Smooth muscle cell (in vitro differentiated cells): ENCODE measurements at regions not wholly inside any gene's neighbourhood (a gene's known extent, or its start where the extent isn't known, plus 50 kb on each side); places are given as distances from the start of the nearest gene placed in this dataset.

Experiments used
- DNase-seq: peaks from one replicate; lab custom pipeline; 2025; ENCODE audit not compliant: unreplicated experiment; lab: John Stamatoyannopoulos, UW
- H2AFZ ChIP-seq: fragments of 200-600 bp; sonication (generic); 2 replicates; pipeline ENCODE4 v1.6.0; 2016; ENCODE audit warnings: antibody characterized with exemption, low read depth, mild to moderate bottlenecking
- H3F3A ChIP-seq: fragments of 200-600 bp; sonication (generic); 2 replicates; pipeline ENCODE4 v1.6.0; 2017; ENCODE audit warnings: antibody characterized with exemption, low read depth
- H3K27ac ChIP-seq: fragments of 200-600 bp; sonication (generic); 2 replicates; pipeline ENCODE4 v1.5.1; 2016; ENCODE audit warnings: low read depth, mild to moderate bottlenecking
- H3K27me3 ChIP-seq: fragments of 200-600 bp; sonication (generic); 2 replicates; pipeline ENCODE4 v1.6.1; 2016; ENCODE audit warnings: low read depth, mild to moderate bottlenecking
- H3K36me3 ChIP-seq: fragments of 200-600 bp; sonication (generic); 2 replicates; pipeline ENCODE4 v1.5.1; 2016; ENCODE audit warnings: low read depth
- H3K4me1 ChIP-seq: fragments of 200-600 bp; sonication (generic); 2 replicates; pipeline ENCODE4 v1.5.1; 2016; ENCODE audit warnings: low read depth
- H3K4me2 ChIP-seq: fragments of 200-600 bp; sonication (generic); 2 replicates; pipeline ENCODE4 v1.6.0; 2016; ENCODE audit warnings: mild to moderate bottlenecking
- H3K4me3 ChIP-seq: fragments of 200-600 bp; sonication (generic); 2 replicates; pipeline ENCODE4 v1.5.1; 2016; ENCODE audit warnings: mild to moderate bottlenecking
- H3K79me2 ChIP-seq: fragments of 200-600 bp; sonication (generic); 2 replicates; pipeline ENCODE4 v1.6.0; 2016; ENCODE audit warnings: low read depth, mild to moderate bottlenecking
- H3K9ac ChIP-seq: fragments of 200-600 bp; sonication (generic); 2 replicates; pipeline ENCODE4 v1.6.0; 2016; ENCODE audit warnings: low read depth
- H3K9me3 ChIP-seq: fragments of 200-600 bp; sonication (generic); replicated peaks from 2 replicates; pipeline ENCODE4 v1.5.1; 2016; ENCODE audit warnings: low read depth
- H4K20me1 ChIP-seq: fragments of 200-600 bp; sonication (generic); 2 replicates; pipeline ENCODE4 v1.6.0; 2016; ENCODE audit warnings: low read depth
- WGBS: methylation state at CpG from one replicate; pipeline ENCODE4 v1.1.7; 2016; ENCODE audit warnings: low lambda C conversion rate; 5-methylcytosine and 5-hydroxymethylcytosine counted together
- TF ChIP-seq, protein P1 (sequence below): fragments of 200-600 bp; sonication (generic); IDR thresholded peaks from 2 replicates; pipeline ENCODE4 v1.5.1; 2017; ENCODE audit warnings: borderline replicate concordance, mild to moderate bottlenecking, antibody characterized with exemption; ENCODE audit not compliant: insufficient read depth, poor library complexity, severe bottlenecking

DNA sequence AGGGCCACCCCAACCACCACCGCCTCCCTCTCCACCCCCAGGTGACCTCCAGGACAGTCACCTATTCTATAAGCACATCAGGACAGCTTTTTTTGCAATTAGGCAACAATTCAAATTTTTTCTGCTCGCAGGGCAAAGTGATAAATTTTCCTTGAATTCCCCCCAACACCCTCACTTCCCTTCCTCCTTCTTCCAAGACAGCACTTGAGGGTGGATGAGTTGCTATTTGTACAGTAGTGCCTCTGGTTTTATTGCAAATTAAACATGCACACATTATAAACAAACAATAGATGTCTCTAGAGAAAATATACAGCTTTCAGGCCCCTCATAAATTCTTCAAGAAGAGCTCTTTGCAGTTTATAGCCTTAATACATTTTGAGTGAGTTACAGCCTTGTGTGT lies 80.9 kb upstream of the USP47 start:
- H3K27me3 ChIP-seq, result peaks cover 34% of the 10 kb centered on the region
- WGBS, result 88% methylated on average over 2 of the region's 2 CpGs
- no peak overlapping the region for H2AFZ ChIP-seq
- no peaks in the 10 kb centered on the region for H3K36me3 ChIP-seq
- no peaks in the 10 kb centered on the region for H3K79me2 ChIP-seq
- H3K4me3 ChIP-seq, result no peak overlapping the region
- no peak overlapping the region for H3K4me2 ChIP-seq
- TF ChIP-seq, protein P1, sequence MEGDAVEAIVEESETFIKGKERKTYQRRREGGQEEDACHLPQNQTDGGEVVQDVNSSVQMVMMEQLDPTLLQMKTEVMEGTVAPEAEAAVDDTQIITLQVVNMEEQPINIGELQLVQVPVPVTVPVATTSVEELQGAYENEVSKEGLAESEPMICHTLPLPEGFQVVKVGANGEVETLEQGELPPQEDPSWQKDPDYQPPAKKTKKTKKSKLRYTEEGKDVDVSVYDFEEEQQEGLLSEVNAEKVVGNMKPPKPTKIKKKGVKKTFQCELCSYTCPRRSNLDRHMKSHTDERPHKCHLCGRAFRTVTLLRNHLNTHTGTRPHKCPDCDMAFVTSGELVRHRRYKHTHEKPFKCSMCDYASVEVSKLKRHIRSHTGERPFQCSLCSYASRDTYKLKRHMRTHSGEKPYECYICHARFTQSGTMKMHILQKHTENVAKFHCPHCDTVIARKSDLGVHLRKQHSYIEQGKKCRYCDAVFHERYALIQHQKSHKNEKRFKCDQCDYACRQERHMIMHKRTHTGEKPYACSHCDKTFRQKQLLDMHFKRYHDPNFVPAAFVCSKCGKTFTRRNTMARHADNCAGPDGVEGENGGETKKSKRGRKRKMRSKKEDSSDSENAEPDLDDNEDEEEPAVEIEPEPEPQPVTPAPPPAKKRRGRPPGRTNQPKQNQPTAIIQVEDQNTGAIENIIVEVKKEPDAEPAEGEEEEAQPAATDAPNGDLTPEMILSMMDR, result no peak
- H3K4me1 ChIP-seq, result no peaks in the 10 kb centered on the region
- no peak overlapping the region for H3K9ac ChIP-seq
- H4K20me1 ChIP-seq, result no peaks in the 10 kb centered on the region
- no peaks in the 10 kb centered on the region for H3F3A ChIP-seq
- DNase-seq, result no peak
- H3K27ac ChIP-seq, result no peak overlapping the region
- no peaks in the 10 kb centered on the region for H3K9me3 ChIP-seq

GRCh38 chr11:11758603-11759196 lies 83.1 kb upstream of the USP47 start:
- Histone ChIP-seq H3K4me2 (no peak overlapping the region), H3F3A (no peaks in the 10 kb centered on the region), H3K9me3 (no peaks in the 10 kb centered on the region), H4K20me1 (no peaks in the 10 kb centered on the region), H3K4me1 (no peaks in the 10 kb centered on the region), H3K9ac (no peak overlapping the region), H3K27ac (no peak overlapping the region), H3K4me3 (no peak overlapping the region), H3K79me2 (no peaks in the 10 kb centered on the region), H3K36me3 (no peaks in the 10 kb centered on the region), H3K27me3 (peaks cover 16% of the 10 kb centered on the region), H2AFZ (no peak overlapping the region)
- no peak for DNase-seq
- TF ChIP-seq, protein P1, result no peak
- 90% methylated on average over 8 of the region's 8 CpGs for WGBS

DNA sequence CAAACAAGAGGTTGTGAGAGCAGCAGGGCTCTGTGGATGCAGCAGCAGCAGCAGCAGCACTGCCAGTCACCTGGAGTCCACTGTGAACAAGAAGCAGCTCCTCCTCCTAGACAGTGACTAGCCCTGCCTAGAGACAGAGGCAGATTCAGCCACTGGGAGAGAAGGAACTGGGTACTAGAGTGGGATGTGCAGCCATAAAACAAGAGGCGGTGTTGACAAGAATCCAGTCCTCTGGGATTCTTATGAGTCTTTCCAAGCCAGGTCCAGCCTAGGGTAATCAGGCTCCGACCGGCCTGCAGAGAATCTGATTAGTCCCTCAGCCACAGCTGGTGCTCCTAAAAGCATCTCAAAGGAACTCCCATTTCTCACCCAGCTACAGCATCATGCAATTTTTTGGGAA lies 83.9 kb upstream of the USP47 start:
- H3K4me2 ChIP-seq, result no peak overlapping the region
- H3K4me1 ChIP-seq, result no peaks in the 10 kb centered on the region
- 52% methylated on average over 3 of the region's 3 CpGs for WGBS
- DNase-seq, result no peak
- H4K20me1 ChIP-seq, result no peaks in the 10 kb centered on the region
- TF ChIP-seq, protein P1, result no peak
- H3F3A ChIP-seq, result no peaks in the 10 kb centered on the region
- H3K36me3 ChIP-seq, result no peaks in the 10 kb centered on the region
- peaks cover 12% of the 10 kb centered on the region for H3K27me3 ChIP-seq
- no peak overlapping the region for H3K9ac ChIP-seq
- H3K4me3 ChIP-seq, result no peak overlapping the region
- no peak overlapping the region for H3K27ac ChIP-seq
- no peaks in the 10 kb centered on the region for H3K9me3 ChIP-seq
- no peak overlapping the region for H2AFZ ChIP-seq
- H3K79me2 ChIP-seq, result no peaks in the 10 kb centered on the region

DNA sequence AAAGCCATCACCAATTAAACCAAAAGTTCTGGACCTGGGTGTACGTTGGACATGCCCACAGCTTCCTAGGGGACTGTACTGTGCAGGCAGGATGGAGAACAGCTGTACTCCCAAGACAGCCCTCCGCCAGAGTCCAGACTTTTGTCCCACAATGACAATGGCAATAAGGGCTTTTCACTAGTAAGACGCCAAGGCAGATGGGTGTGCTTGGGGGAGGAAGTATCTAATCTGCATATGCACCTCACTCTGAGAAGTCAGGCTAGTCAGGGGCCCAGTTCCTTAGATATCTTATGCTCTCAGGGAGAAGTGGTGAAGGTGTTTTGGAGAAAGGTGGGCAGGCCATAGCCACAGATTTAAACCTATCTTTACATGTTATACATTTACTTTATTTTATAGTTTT lies 85.1 kb upstream of the USP47 start:
- no peak overlapping the region for H3K4me2 ChIP-seq
- H3K9ac ChIP-seq, result no peak overlapping the region
- no peaks in the 10 kb centered on the region for H3K36me3 ChIP-seq
- H4K20me1 ChIP-seq, result no peaks in the 10 kb centered on the region
- no peak overlapping the region for H3K27ac ChIP-seq
- H2AFZ ChIP-seq, result no peak overlapping the region
- no peak for DNase-seq
- TF ChIP-seq, protein P1, result no peak
- H3K4me3 ChIP-seq, result no peak overlapping the region
- no peaks in the 10 kb centered on the region for H3K4me1 ChIP-seq
- no peaks in the 10 kb centered on the region for H3K9me3 ChIP-seq
- H3K27me3 ChIP-seq, result peaks cover 7% of the 10 kb centered on the region
- no peaks in the 10 kb centered on the region for H3F3A ChIP-seq
- no peaks in the 10 kb centered on the region for H3K79me2 ChIP-seq
- WGBS, result 78% methylated on average over 3 of the region's 3 CpGs
